HEK293 (cell line): ENCODE measurements at regions not wholly inside any gene's neighbourhood (a gene's known extent, or its start where the extent isn't known, plus 50 kb on each side); places are given as distances from the start of the nearest gene placed in this dataset.

ENCODE experiments used
- CTCF ChIA-PET: fragments of 350-600 bp; formaldehyde crosslinking; extraction: SDS; loops from one replicate; lab custom pipeline; 2021; ENCODE audit warnings: antibody characterized with exemption; lab: Yijun Ruan, JAX
- POLR2A ChIA-PET: fragments of 300-600 bp; formaldehyde crosslinking; extraction: SDS; loops from one replicate; lab custom pipeline; 2020; ENCODE audit warnings: antibody characterized with exemption, inconsistent platforms; lab: Yijun Ruan, JAX
- H3K27ac ChIP-seq: fragments of 200-500 bp; sonication (Bioruptor generic); 2 replicates; pipeline ENCODE4 v1.5.1; 2014; ENCODE audit warnings: low read depth, low read length, control low read depth, inconsistent platforms; ENCODE audit errors: extremely low read depth
- H3K36me3 ChIP-seq, 2 experiments: fragments of 200-500 bp in 1 of 2; sonication (Bioruptor generic) in 1 of 2; 1 replicate in 1 of 2; 2 replicates in 1 of 2; pipeline ENCODE4 v1.5.1; 2014 to 2017; ENCODE audit warnings: inconsistent platforms in 2 of 2, low read length in 2 of 2; ENCODE audit not compliant: control insufficient read depth in 2 of 2, insufficient read depth in 1 of 2
- H3K4me1 ChIP-seq: fragments of 200-500 bp; sonication (Bioruptor generic); 2 replicates; pipeline ENCODE4 v1.5.1; 2014; ENCODE audit warnings: mild to moderate bottlenecking, low read length, inconsistent platforms; ENCODE audit not compliant: control insufficient read depth, insufficient read depth
- H3K4me3 ChIP-seq: 2 replicates; pipeline ENCODE4 v1.5.1; 2011; ENCODE audit warnings: low read depth, mild to moderate bottlenecking, control low read depth, low read length, moderate library complexity
- H3K9me3 ChIP-seq: fragments of 200-500 bp; sonication (Bioruptor generic); 2 replicates; pipeline ENCODE4 v1.5.1; 2014; ENCODE audit warnings: low read depth, low read length, inconsistent platforms; ENCODE audit not compliant: control insufficient read depth, insufficient read depth
- GLIS2 ChIP-seq: fragments of 450-650 bp; formaldehyde crosslinking; IDR thresholded peaks from 2 replicates; pipeline ENCODE4 v1.5.1; 2016; ENCODE audit warnings: missing biosample characterization, missing genetic modification characterization
- KLF10 ChIP-seq: fragments of 450-650 bp; IDR thresholded peaks from 2 replicates; pipeline ENCODE4 v1.5.1; 2018; ENCODE audit warnings: missing biosample characterization, mild to moderate bottlenecking, missing genetic modification characterization
- KLF7 ChIP-seq: fragments of 450-650 bp; formaldehyde crosslinking; IDR thresholded peaks from 2 replicates; pipeline ENCODE4 v1.5.1; 2016; ENCODE audit warnings: missing biosample characterization, missing genetic modification characterization, borderline replicate concordance
- SALL2 ChIP-seq: fragments of 450-650 bp; formaldehyde crosslinking; IDR thresholded peaks from 2 replicates; pipeline ENCODE4 v1.5.0; 2017; ENCODE audit warnings: missing biosample characterization, mild to moderate bottlenecking, missing genetic modification characterization, borderline replicate concordance
- SCRT1 ChIP-seq: fragments of 450-650 bp; formaldehyde crosslinking; IDR thresholded peaks from 2 replicates; pipeline ENCODE4 v1.5.1; 2016; ENCODE audit warnings: missing biosample characterization, missing genetic modification characterization, borderline replicate concordance
- SP3 ChIP-seq: fragments of 450-650 bp; formaldehyde crosslinking; IDR thresholded peaks from 2 replicates; pipeline ENCODE4 v1.5.1; 2016; ENCODE audit warnings: missing biosample characterization, missing genetic modification characterization
- YY1 ChIP-seq: fragments of 450-650 bp; formaldehyde crosslinking; IDR thresholded peaks from 2 replicates; pipeline ENCODE4 v1.5.1; 2018; ENCODE audit warnings: missing biosample characterization, missing genetic modification characterization
- ZBTB1 ChIP-seq: fragments of 450-650 bp; formaldehyde crosslinking; IDR thresholded peaks from 2 replicates; pipeline ENCODE4 v1.5.1; 2016; ENCODE audit warnings: missing biosample characterization, missing genetic modification characterization
- ZBTB17 ChIP-seq: fragments of 450-650 bp; formaldehyde crosslinking; IDR thresholded peaks from 2 replicates; pipeline ENCODE4 v1.5.1; 2016; ENCODE audit warnings: missing biosample characterization, missing genetic modification characterization
- ZBTB21 ChIP-seq: fragments of 450-650 bp; formaldehyde crosslinking; IDR thresholded peaks from 2 replicates; pipeline ENCODE4 v1.5.1; 2017; ENCODE audit warnings: missing biosample characterization, missing genetic modification characterization
- ZBTB48 ChIP-seq: fragments of 450-650 bp; formaldehyde crosslinking; IDR thresholded peaks from 2 replicates; pipeline ENCODE4 v1.5.1; 2016; ENCODE audit warnings: missing biosample characterization, missing genetic modification characterization
- ZBTB8A ChIP-seq: fragments of 450-650 bp; formaldehyde crosslinking; IDR thresholded peaks from 2 replicates; pipeline ENCODE4 v1.5.1; 2016; ENCODE audit warnings: missing biosample characterization, missing genetic modification characterization
- ZEB2 ChIP-seq: fragments of 450-650 bp; formaldehyde crosslinking; IDR thresholded peaks from 2 replicates; pipeline ENCODE4 v1.5.1; 2016; ENCODE audit warnings: missing biosample characterization, missing genetic modification characterization
- ZFP3 ChIP-seq: fragments of 450-650 bp; formaldehyde crosslinking; IDR thresholded peaks from 2 replicates; pipeline ENCODE4 v1.5.1; 2016; ENCODE audit warnings: low read depth, missing biosample characterization, missing genetic modification characterization
- ZFP41 ChIP-seq: fragments of 450-650 bp; formaldehyde crosslinking; IDR thresholded peaks from 2 replicates; pipeline ENCODE4 v1.5.1; 2016; ENCODE audit warnings: missing biosample characterization, missing genetic modification characterization, borderline replicate concordance
- ZFP69B ChIP-seq: fragments of 450-650 bp; formaldehyde crosslinking; IDR thresholded peaks from 2 replicates; pipeline ENCODE4 v1.5.1; 2016; ENCODE audit warnings: missing biosample characterization, missing genetic modification characterization
- ZNF138 ChIP-seq: fragments of 450-650 bp; formaldehyde crosslinking; IDR thresholded peaks from 2 replicates; pipeline ENCODE4 v1.5.1; 2016; ENCODE audit warnings: missing biosample characterization, missing genetic modification characterization, borderline replicate concordance
- ZNF155 ChIP-seq: fragments of 450-650 bp; formaldehyde crosslinking; IDR thresholded peaks from 2 replicates; pipeline ENCODE4 v1.5.1; 2016; ENCODE audit warnings: missing biosample characterization, missing genetic modification characterization
- ZNF169 ChIP-seq: fragments of 450-650 bp; formaldehyde crosslinking; IDR thresholded peaks from 2 replicates; pipeline ENCODE4 v1.5.1; 2016; ENCODE audit warnings: missing biosample characterization, missing genetic modification characterization
- ZNF324 ChIP-seq: fragments of 450-650 bp; formaldehyde crosslinking; IDR thresholded peaks from 2 replicates; pipeline ENCODE4 v1.5.1; 2016; ENCODE audit warnings: missing biosample characterization, missing genetic modification characterization
- ZNF354C ChIP-seq: fragments of 450-650 bp; formaldehyde crosslinking; IDR thresholded peaks from 2 replicates; pipeline ENCODE4 v1.5.1; 2016; ENCODE audit warnings: missing biosample characterization, missing genetic modification characterization, low read depth, borderline replicate concordance
- ZNF394 ChIP-seq: fragments of 450-650 bp; formaldehyde crosslinking; IDR thresholded peaks from 2 replicates; pipeline ENCODE4 v1.5.1; 2016; ENCODE audit warnings: missing biosample characterization, missing genetic modification characterization, mild to moderate bottlenecking, moderate library complexity, borderline replicate concordance
- ZNF449 ChIP-seq: fragments of 450-650 bp; formaldehyde crosslinking; IDR thresholded peaks from 2 replicates; pipeline ENCODE4 v1.5.1; 2017; ENCODE audit warnings: missing biosample characterization, mild to moderate bottlenecking, missing genetic modification characterization, moderate library complexity
- ZNF510 ChIP-seq: fragments of 450-650 bp; formaldehyde crosslinking; IDR thresholded peaks from 2 replicates; pipeline ENCODE4 v1.5.1; 2018; ENCODE audit warnings: mild to moderate bottlenecking, missing genetic modification characterization, missing biosample characterization; ENCODE audit not compliant: insufficient replicate concordance
- ZNF530 ChIP-seq: fragments of 450-650 bp; formaldehyde crosslinking; IDR thresholded peaks from 2 replicates; pipeline ENCODE4 v1.5.1; 2016; ENCODE audit warnings: low read depth, missing biosample characterization, missing genetic modification characterization
- ZNF549 ChIP-seq: fragments of 450-650 bp; IDR thresholded peaks from 2 replicates; pipeline ENCODE4 v1.5.1; 2018; ENCODE audit warnings: missing biosample characterization, missing genetic modification characterization, mild to moderate bottlenecking, inconsistent platforms, moderate library complexity
- ZNF560 ChIP-seq: fragments of 450-650 bp; formaldehyde crosslinking; IDR thresholded peaks from 2 replicates; pipeline ENCODE4 v1.5.1; 2017; ENCODE audit warnings: missing biosample characterization, missing genetic modification characterization, borderline replicate concordance
- ZNF621 ChIP-seq: fragments of 450-650 bp; formaldehyde crosslinking; IDR thresholded peaks from 2 replicates; pipeline ENCODE4 v1.5.1; 2017; ENCODE audit warnings: missing biosample characterization, missing genetic modification characterization
- ZNF645 ChIP-seq: fragments of 450-650 bp; formaldehyde crosslinking; IDR thresholded peaks from 2 replicates; pipeline ENCODE4; 2016; ENCODE audit warnings: missing biosample characterization, missing genetic modification characterization
- ZNF768 ChIP-seq: fragments of 450-650 bp; formaldehyde crosslinking; IDR thresholded peaks from 2 replicates; pipeline ENCODE4 v1.5.1; 2018; ENCODE audit warnings: missing biosample characterization, mild to moderate bottlenecking, missing genetic modification characterization
- ZNF791 ChIP-seq: fragments of 450-650 bp; formaldehyde crosslinking; IDR thresholded peaks from 2 replicates; pipeline ENCODE4 v1.5.1; 2016; ENCODE audit warnings: missing biosample characterization, missing genetic modification characterization
- ZSCAN16 ChIP-seq: fragments of 450-650 bp; formaldehyde crosslinking; IDR thresholded peaks from 2 replicates; pipeline ENCODE4 v1.5.1; 2016; ENCODE audit warnings: missing biosample characterization, missing genetic modification characterization
- TF ChIP-seq, protein P1 (sequence below): fragments of 450-650 bp; formaldehyde crosslinking; IDR thresholded peaks from 2 replicates; pipeline ENCODE4 v1.5.1; 2016; ENCODE audit warnings: missing biosample characterization, missing genetic modification characterization

- TF ChIP-seq, protein P1, sequence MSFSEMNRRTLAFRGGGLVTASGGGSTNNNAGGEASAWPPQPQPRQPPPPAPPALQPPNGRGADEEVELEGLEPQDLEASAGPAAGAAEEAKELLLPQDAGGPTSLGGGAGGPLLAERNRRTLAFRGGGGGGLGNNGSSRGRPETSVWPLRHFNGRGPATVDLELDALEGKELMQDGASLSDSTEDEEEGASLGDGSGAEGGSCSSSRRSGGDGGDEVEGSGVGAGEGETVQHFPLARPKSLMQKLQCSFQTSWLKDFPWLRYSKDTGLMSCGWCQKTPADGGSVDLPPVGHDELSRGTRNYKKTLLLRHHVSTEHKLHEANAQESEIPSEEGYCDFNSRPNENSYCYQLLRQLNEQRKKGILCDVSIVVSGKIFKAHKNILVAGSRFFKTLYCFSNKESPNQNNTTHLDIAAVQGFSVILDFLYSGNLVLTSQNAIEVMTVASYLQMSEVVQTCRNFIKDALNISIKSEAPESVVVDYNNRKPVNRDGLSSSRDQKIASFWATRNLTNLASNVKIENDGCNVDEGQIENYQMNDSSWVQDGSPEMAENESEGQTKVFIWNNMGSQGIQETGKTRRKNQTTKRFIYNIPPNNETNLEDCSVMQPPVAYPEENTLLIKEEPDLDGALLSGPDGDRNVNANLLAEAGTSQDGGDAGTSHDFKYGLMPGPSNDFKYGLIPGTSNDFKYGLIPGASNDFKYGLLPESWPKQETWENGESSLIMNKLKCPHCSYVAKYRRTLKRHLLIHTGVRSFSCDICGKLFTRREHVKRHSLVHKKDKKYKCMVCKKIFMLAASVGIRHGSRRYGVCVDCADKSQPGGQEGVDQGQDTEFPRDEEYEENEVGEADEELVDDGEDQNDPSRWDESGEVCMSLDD (tag by site-specific recombination), result no peak
- TF ChIP-seq ZBTB48 (tag by site-specific recombination) (no peak), ZNF138 (tag by site-specific recombination) (no peak), ZSCAN16 (no peak)
Measured at GRCh38 chr4:84231539-84232055, 267.5 kb downstream of the NKX6-1 start (continued).

DNA sequence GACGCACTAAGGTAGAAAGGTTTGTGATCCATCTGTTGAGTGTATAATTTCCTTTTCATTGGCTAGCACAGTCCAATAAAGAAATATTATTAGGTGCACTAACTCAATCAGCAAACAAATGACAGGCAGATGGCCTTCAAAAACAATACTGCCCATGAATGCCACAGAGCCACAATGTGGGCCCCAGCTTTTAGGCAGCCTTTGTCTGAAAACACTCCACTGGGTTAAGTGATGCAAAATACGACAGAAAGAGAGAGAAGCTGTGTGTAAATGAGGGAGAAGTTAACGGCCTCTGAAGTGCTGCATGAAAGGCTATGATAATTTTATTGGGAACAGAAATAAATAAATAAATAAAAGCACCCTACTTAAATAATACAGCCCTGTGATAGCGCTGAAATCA is 274.6 kb downstream of the NKX6-1 start:
- TF ChIP-seq ZNF768 (no peak), ZFP41 (tag by site-specific recombination) (no peak), ZEB2 (tag by site-specific recombination) (no peak), KLF10 (tag by site-specific recombination) (no peak), ZNF354C (tag by site-specific recombination) (no peak), ZNF394 (no peak), ZNF560 (tag by site-specific recombination) (no peak), SALL2 (tag by site-specific recombination) (no peak), ZNF449 (tag by site-specific recombination) (no peak), KLF7 (tag by site-specific recombination) (no peak), ZNF530 (tag by site-specific recombination) (no peak), ZFP69B (tag by site-specific recombination) (no peak), ZBTB1 (no peak), ZNF324 (no peak), GLIS2 (tag by site-specific recombination) (no peak), ZNF169 (no peak), ZNF549 (no peak)
- ChIA-PET POLR2A (no interaction called here), CTCF (no interaction called here)
- Histone ChIP-seq H3K4me1 (no peaks in the 10 kb centered on the region), H3K27ac (no peak overlapping the region), H3K9me3 (no peaks in the 10 kb centered on the region), H3K4me3 (no peak overlapping the region), H3K36me3 (no peaks in the 10 kb centered on the region)

DNA sequence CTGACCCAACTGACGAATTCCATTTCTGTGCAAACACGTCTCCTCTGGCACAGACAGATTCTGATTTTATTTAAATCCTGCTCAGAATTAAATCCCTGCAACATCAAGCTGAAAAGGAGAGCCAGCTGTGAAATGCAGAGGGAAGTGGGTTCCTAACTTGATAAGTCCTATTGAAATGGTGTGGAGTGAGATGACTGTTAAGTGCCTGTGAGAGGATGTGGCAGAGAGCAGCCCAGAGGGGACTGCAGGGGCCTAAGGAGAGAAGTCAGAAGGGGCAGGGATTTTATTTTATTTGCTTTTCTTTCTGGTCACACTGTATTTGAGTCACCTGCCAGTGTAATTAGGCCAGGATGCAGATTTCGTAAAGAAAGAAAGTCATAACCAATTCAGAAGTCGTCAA is 277.4 kb downstream of the NKX6-1 start:
- ChIA-PET CTCF (no interaction called here), POLR2A (no interaction called here)
- Histone ChIP-seq H3K4me1 (no peaks in the 10 kb centered on the region), H3K36me3 (no peaks in the 10 kb centered on the region), H3K9me3 (no peaks in the 10 kb centered on the region), H3K4me3 (no peak overlapping the region), H3K27ac (no peak overlapping the region)
- TF ChIP-seq ZNF155 (tag by site-specific recombination) (no peak), ZNF791 (no peak), ZNF394 (no peak), SP3 (no peak), ZBTB8A (tag by site-specific recombination) (no peak), ZBTB17 (tag by site-specific recombination) (no peak), ZFP3 (tag by site-specific recombination) (no peak), ZNF621 (tag by site-specific recombination) (no peak), YY1 (no peak), ZNF510 (tag by site-specific recombination) (no peak), ZNF645 (tag by site-specific recombination) (no peak), ZBTB21 (tag by site-specific recombination) (no peak), KLF7 (tag by site-specific recombination) (no peak), SCRT1 (tag by site-specific recombination) (no peak)
- TF ChIP-seq, all 188 proteins: peak for 0
